HCT116 (cell line): ENCODE measurements at regions not wholly inside any gene's neighbourhood (a gene's known extent, or its start where the extent isn't known, plus 50 kb on each side); places are given as distances from the start of the nearest gene placed in this dataset.

Source experiments
- ATAC-seq: fragments of 200-7000 bp; cut with Tn5 transposase; 2 replicates; pipeline ENCODE4 v1.9.1; 2020; ENCODE audit warnings: mild to moderate bottlenecking, moderate library complexity
- BruUV-seq: library from RNA; stranded (reverse); fragments of 400-500 nt; replicated peaks from 2 replicates; lab custom pipeline; 2021; lab: Mats Ljungman, UMichigan
- CTCF ChIA-PET: fragments of 300-600 bp; sonication (Branson Sonifier 250); formaldehyde crosslinking; loops from one replicate; lab custom pipeline; 2021; ENCODE audit warnings: antibody characterized with exemption; lab: Charles Lee
- POLR2A ChIA-PET: fragments of 300-600, 350-600 bp; sonication (Branson Sonifier 250); formaldehyde crosslinking; loops from one replicate; lab custom pipeline; 2021; ENCODE audit warnings: antibody characterized with exemption; lab: Charles Lee
- RAD21 ChIA-PET, 2 experiments: fragments of 300-600 bp; sonication (Branson Sonifier 250); formaldehyde crosslinking; loops; one replicate each; lab custom pipeline; 2023; ENCODE audit warnings: low total read pairs in 2 of 2; ENCODE audit not compliant: uncharacterized antibody in 2 of 2, unreplicated experiment in 2 of 2, low non-redundant PET in 1 of 2; lab: Charles Lee
- DNase-seq: peaks from one replicate; pipeline ENCODE4 v3.0.0-alpha.2; 2010; ENCODE audit warnings: low read depth, low spot score
- H2AFZ ChIP-seq: fragments of 200-600 bp; shearing (Covaris generic), sonication (generic); 2 replicates; pipeline ENCODE4 v1.6.1; 2017; ENCODE audit warnings: low read depth, mixed run types, mixed read lengths, antibody characterized with exemption, low read length; ENCODE audit not compliant: poor library complexity, severe bottlenecking
- H3K27ac ChIP-seq: 2 replicates; pipeline ENCODE4 v1.5.1; 2012; ENCODE audit warnings: low read depth, low read length
- H3K27me3 ChIP-seq: fragments of 200-600 bp; sonication (generic); 2 replicates; pipeline ENCODE4 v1.6.1; 2016; ENCODE audit warnings: mixed run types, low read length, mixed read lengths; ENCODE audit not compliant: insufficient read depth
- H3K36me3 ChIP-seq, 2 experiments: fragments of 200-500 bp in 1 of 2; fragments of 200-600 bp in 1 of 2; sonication (Bioruptor generic) in 1 of 2; sonication (generic) in 1 of 2; 2 replicates each; pipeline versions ENCODE4 v1.5.1 to v1.6.1; 2014 to 2016; ENCODE audit warnings: low read length in 2 of 2, inconsistent platforms in 1 of 2, mixed read lengths in 1 of 2, mixed run types in 1 of 2; ENCODE audit not compliant: insufficient read depth in 2 of 2, control insufficient read depth in 1 of 2
- H3K4me1 ChIP-seq, 2 experiments: fragments of 200-600 bp in 1 of 2; sonication (generic) in 1 of 2; 2 replicates each; pipeline versions ENCODE4 v1.5.1 to v1.6.1; 2012 to 2017; ENCODE audit warnings: low read length in 2 of 2, inconsistent platforms in 1 of 2, mild to moderate bottlenecking in 1 of 2, mixed read lengths in 1 of 2, mixed run types in 1 of 2, moderate library complexity in 1 of 2; ENCODE audit not compliant: insufficient read depth in 2 of 2, control insufficient read depth in 1 of 2
- H3K4me2 ChIP-seq: fragments of 200-600 bp; sonication (generic); 2 replicates; pipeline ENCODE4 v1.6.1; 2017; ENCODE audit warnings: mixed run types, low read length, mixed read lengths
- H3K4me3 ChIP-seq, 2 experiments: fragments of 200-600 bp in 1 of 2; sonication (generic) in 1 of 2; replicated peaks in 1 of 2; 2 replicates each; pipeline ENCODE4 v1.5.1; 2011 to 2016; ENCODE audit warnings: low read length in 2 of 2, control low read depth in 1 of 2, low read depth in 1 of 2, mild to moderate bottlenecking in 1 of 2, mixed read lengths in 1 of 2, mixed run types in 1 of 2
- H3K79me2 ChIP-seq: fragments of 200-600 bp; sonication (generic); 2 replicates; pipeline ENCODE4 v1.6.1; 2017; ENCODE audit warnings: mild to moderate bottlenecking, mixed run types, low read length, moderate library complexity, mixed read lengths; ENCODE audit not compliant: insufficient read depth
- H3K9ac ChIP-seq: fragments of 200-600 bp; sonication (generic); 2 replicates; pipeline ENCODE4 v1.6.1; 2016; ENCODE audit warnings: low read length, mixed read lengths
- H3K9me2 ChIP-seq: fragments of 200-600 bp; sonication (generic), shearing (Covaris generic); 2 replicates; pipeline ENCODE4 v1.6.1; 2017; ENCODE audit warnings: mixed run types, mild to moderate bottlenecking, moderate library complexity; ENCODE audit not compliant: insufficient read depth
- H3K9me3 ChIP-seq, 2 experiments: fragments of 200-500 bp in 1 of 2; fragments of 200-600 bp in 1 of 2; sonication (Bioruptor generic) in 1 of 2; sonication (generic) in 1 of 2; 2 replicates each; pipeline ENCODE4 v1.6.1; 2014 to 2017; ENCODE audit warnings: low read length in 2 of 2, mixed read lengths in 2 of 2, inconsistent platforms in 1 of 2, low read depth in 1 of 2, mild to moderate bottlenecking in 1 of 2, mixed run types in 1 of 2, moderate library complexity in 1 of 2; ENCODE audit not compliant: control insufficient read depth in 1 of 2, insufficient read depth in 1 of 2
- H4K20me1 ChIP-seq: fragments of 200-600 bp; sonication (generic), shearing (Covaris generic); 2 replicates; pipeline ENCODE4 v1.6.1; 2017; ENCODE audit warnings: mixed run types, mild to moderate bottlenecking, moderate library complexity; ENCODE audit not compliant: insufficient read depth
- CBX3 ChIP-seq: IDR thresholded peaks from 2 replicates; pipeline ENCODE4 v1.6.1; 2012; ENCODE audit warnings: low read depth
- CEBPB ChIP-seq: IDR thresholded peaks from 2 replicates; pipeline ENCODE4 v1.6.1; 2012; ENCODE audit warnings: low read depth
- EGR1 ChIP-seq: IDR thresholded peaks from 2 replicates; pipeline ENCODE4 v1.6.1; 2012; ENCODE audit warnings: low read depth
- EZH2 ChIP-seq: fragments of 200-600 bp; sonication (generic); IDR thresholded peaks from 2 replicates; pipeline ENCODE4 v1.6.1; 2017; ENCODE audit warnings: antibody characterized with exemption, mixed run types
- FOSL1 ChIP-seq: IDR thresholded peaks from 2 replicates; pipeline ENCODE4 v1.6.1; 2012; ENCODE audit warnings: low read depth
- JUND ChIP-seq: IDR thresholded peaks from 2 replicates; pipeline ENCODE4 v1.6.1; 2012
- MAX ChIP-seq: IDR thresholded peaks from 2 replicates; pipeline ENCODE4 v1.6.1; 2012
- POLR2AphosphoS5 ChIP-seq: IDR thresholded peaks from 2 replicates; pipeline ENCODE4 v1.6.1; 2011; ENCODE audit warnings: mild to moderate bottlenecking, low read depth, low read length, moderate library complexity
- SRF ChIP-seq: IDR thresholded peaks from 2 replicates; pipeline ENCODE4 v1.6.1; 2012; ENCODE audit warnings: low read depth
- TCF7L2 ChIP-seq: IDR thresholded peaks from 2 replicates; pipeline ENCODE4 v1.7.0; 2011; ENCODE audit warnings: borderline replicate concordance, inconsistent platforms; ENCODE audit not compliant: insufficient read depth, insufficient read length; ENCODE audit errors: extremely low read depth
- ZNF274 ChIP-seq: fragments of 200-500 bp; sonication (Bioruptor generic); IDR thresholded peaks from 2 replicates; pipeline ENCODE4 v1.6.1; 2014; ENCODE audit warnings: mild to moderate bottlenecking, low read depth, low read length, inconsistent platforms
- intact Hi-C: fragments of 100-400 bp; cut with micrococcal nuclease; formaldehyde crosslinking; loops from 2 replicates; pipeline ENCODE4 v1.10.0; 2022
- TF ChIP-seq, protein P1 (sequence below): IDR thresholded peaks from 2 replicates; pipeline ENCODE4 v1.6.1; 2012; ENCODE audit warnings: low read depth

- no peaks in the 10 kb centered on the region for H3K9me3 ChIP-seq
- ChIA-PET RAD21 (no interaction called here), CTCF (no interaction called here), POLR2A (no interaction called here)
- H3K27ac ChIP-seq = no peak overlapping the region
- no TSS peak for BruUV-seq
- H3K4me1 ChIP-seq = no peaks in the 10 kb centered on the region
- ATAC-seq (no peak), DNase-seq (no peak)
- no peaks in the 10 kb centered on the region for H3K79me2 ChIP-seq
- H3K9ac ChIP-seq = no peak overlapping the region
- no peaks in the 10 kb centered on the region for H4K20me1 ChIP-seq
- no peak overlapping the region for H3K4me3 ChIP-seq
- no peak overlapping the region for H2AFZ ChIP-seq
- intact Hi-C loops = loop anchor here (5.0 kb wide), 1 partner anchor 1643 kb away; no protein-coding TSS in a partner anchor
- H3K9me2 ChIP-seq = no peaks in the 10 kb centered on the region
- no peaks in the 10 kb centered on the region for H3K27me3 ChIP-seq
- H3K36me3 ChIP-seq = no peaks in the 10 kb centered on the region
- H3K4me2 ChIP-seq = no peak overlapping the region
- no peak for TF ChIP-seq ZNF274
- TF ChIP-seq FOSL1 = no peak
- TF ChIP-seq EZH2 = no peak
- no peak for TF ChIP-seq SRF
- TF ChIP-seq JUND = no peak
- TF ChIP-seq TCF7L2 = no peak
- TF ChIP-seq CBX3 = no peak
- no peak for TF ChIP-seq EGR1
- TF ChIP-seq, protein P1, sequence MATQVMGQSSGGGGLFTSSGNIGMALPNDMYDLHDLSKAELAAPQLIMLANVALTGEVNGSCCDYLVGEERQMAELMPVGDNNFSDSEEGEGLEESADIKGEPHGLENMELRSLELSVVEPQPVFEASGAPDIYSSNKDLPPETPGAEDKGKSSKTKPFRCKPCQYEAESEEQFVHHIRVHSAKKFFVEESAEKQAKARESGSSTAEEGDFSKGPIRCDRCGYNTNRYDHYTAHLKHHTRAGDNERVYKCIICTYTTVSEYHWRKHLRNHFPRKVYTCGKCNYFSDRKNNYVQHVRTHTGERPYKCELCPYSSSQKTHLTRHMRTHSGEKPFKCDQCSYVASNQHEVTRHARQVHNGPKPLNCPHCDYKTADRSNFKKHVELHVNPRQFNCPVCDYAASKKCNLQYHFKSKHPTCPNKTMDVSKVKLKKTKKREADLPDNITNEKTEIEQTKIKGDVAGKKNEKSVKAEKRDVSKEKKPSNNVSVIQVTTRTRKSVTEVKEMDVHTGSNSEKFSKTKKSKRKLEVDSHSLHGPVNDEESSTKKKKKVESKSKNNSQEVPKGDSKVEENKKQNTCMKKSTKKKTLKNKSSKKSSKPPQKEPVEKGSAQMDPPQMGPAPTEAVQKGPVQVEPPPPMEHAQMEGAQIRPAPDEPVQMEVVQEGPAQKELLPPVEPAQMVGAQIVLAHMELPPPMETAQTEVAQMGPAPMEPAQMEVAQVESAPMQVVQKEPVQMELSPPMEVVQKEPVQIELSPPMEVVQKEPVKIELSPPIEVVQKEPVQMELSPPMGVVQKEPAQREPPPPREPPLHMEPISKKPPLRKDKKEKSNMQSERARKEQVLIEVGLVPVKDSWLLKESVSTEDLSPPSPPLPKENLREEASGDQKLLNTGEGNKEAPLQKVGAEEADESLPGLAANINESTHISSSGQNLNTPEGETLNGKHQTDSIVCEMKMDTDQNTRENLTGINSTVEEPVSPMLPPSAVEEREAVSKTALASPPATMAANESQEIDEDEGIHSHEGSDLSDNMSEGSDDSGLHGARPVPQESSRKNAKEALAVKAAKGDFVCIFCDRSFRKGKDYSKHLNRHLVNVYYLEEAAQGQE = no peak
- TF ChIP-seq CEBPB = no peak
- no peak for TF ChIP-seq POLR2AphosphoS5
- TF ChIP-seq MAX = no peak
These were observed 466.1 kb downstream of the PDCD6IP start for GRCh38 chr3:34264337-34265041.
